ENCODE measurements at regions not wholly inside any gene's neighbourhood (a gene's known extent, or its start where the extent isn't known, plus 50 kb on each side); places are given as distances from the start of the nearest gene placed in this dataset.
"Not testable (repeated sequence)": the region's sequence is repeated elsewhere in the genome, so short reads cannot be mapped to it uniquely, and the experiment has no call there.

GRCh38 chr2:111668274-111668616, 215.7 kb downstream of the ANAPC1 start:
- no peak for DNase-seq (ENCODE audit: low spot score)

GRCh38 chr2:111668741-111669140, 215.3 kb downstream of the ANAPC1 start:
- DNase-seq (ENCODE audit: low spot score): no peak

GRCh38 chr2:111669928-111670695, 213.9 kb downstream of the ANAPC1 start:
- DNase-seq (ENCODE audit: low spot score): no peak

GRCh38 chr2:111670776-111671175, 213.2 kb downstream of the ANAPC1 start:
- no peak for DNase-seq (ENCODE audit: low spot score)

- DNase-seq (ENCODE audit: low spot score): no peak
These were observed 212.4 kb downstream of the ANAPC1 start for GRCh38 chr2:111671426-111672150.

- not testable (repeated sequence) for DNase-seq (ENCODE audit: low spot score)
These were observed 211.4 kb downstream of the ANAPC1 start for GRCh38 chr2:111672641-111673040.

- DNase-seq (ENCODE audit: low spot score): no peak
These were observed 210.5 kb downstream of the ANAPC1 start for GRCh38 chr2:111673526-111673925.

GRCh38 chr2:111675419-111676194, 208.4 kb downstream of the ANAPC1 start:
- DNase-seq (ENCODE audit: low spot score): no peak

GRCh38 chr2:111676291-111676822, 207.6 kb downstream of the ANAPC1 start:
- no peak for DNase-seq (ENCODE audit: low spot score)

- DNase-seq (ENCODE audit: low spot score): no peak
These were observed 205.8 kb downstream of the ANAPC1 start for GRCh38 chr2:111678161-111678560.

- DNase-seq (ENCODE audit: low spot score): no peak
These were observed 205.3 kb downstream of the ANAPC1 start for GRCh38 chr2:111678651-111679050.

- no peak for DNase-seq (ENCODE audit: low spot score)
These were observed 204.8 kb downstream of the ANAPC1 start for GRCh38 chr2:111679202-111679601.

- DNase-seq (ENCODE audit: low spot score): no peak
These were observed 199.4 kb downstream of the ANAPC1 start for GRCh38 chr2:111684611-111685010.

- no peak for DNase-seq (ENCODE audit: low spot score)
These were observed 198.7 kb downstream of the ANAPC1 start for GRCh38 chr2:111685342-111685741.

GRCh38 chr2:111686994-111687393, 197.0 kb downstream of the ANAPC1 start:
- no peak for DNase-seq (ENCODE audit: low spot score)

- DNase-seq (ENCODE audit: low spot score): no peak
These were observed 196.1 kb downstream of the ANAPC1 start for GRCh38 chr2:111687911-111688310.

- DNase-seq (ENCODE audit: low spot score): no peak
These were observed 195.5 kb downstream of the ANAPC1 start for GRCh38 chr2:111688482-111688881.

GRCh38 chr2:111689174-111689573, 194.8 kb downstream of the ANAPC1 start:
- DNase-seq (ENCODE audit: low spot score): no peak

GRCh38 chr2:111689941-111690340, 194.1 kb downstream of the ANAPC1 start:
- no peak for DNase-seq (ENCODE audit: low spot score)

GRCh38 chr2:111691164-111691875, 192.7 kb downstream of the ANAPC1 start:
- DNase-seq (ENCODE audit: low spot score): no peak

- no peak for DNase-seq (ENCODE audit: low spot score)
These were observed 191.7 kb downstream of the ANAPC1 start for GRCh38 chr2:111692311-111692710.

- no peak for DNase-seq (ENCODE audit: low spot score)
These were observed 189.3 kb downstream of the ANAPC1 start for GRCh38 chr2:111694700-111695101.

All from CD4-positive, alpha-beta T cell treated with Interleukin-15 for 4 hours (primary cell).